ENCODE measurements at regions not wholly inside any gene's neighbourhood (a gene's known extent, or its start where the extent isn't known, plus 50 kb on each side); places are given as distances from the start of the nearest gene placed in this dataset.
"Not testable (repeated sequence)": the region's sequence is repeated elsewhere in the genome, so short reads cannot be mapped to it uniquely, and the experiment has no call there.

DNA sequence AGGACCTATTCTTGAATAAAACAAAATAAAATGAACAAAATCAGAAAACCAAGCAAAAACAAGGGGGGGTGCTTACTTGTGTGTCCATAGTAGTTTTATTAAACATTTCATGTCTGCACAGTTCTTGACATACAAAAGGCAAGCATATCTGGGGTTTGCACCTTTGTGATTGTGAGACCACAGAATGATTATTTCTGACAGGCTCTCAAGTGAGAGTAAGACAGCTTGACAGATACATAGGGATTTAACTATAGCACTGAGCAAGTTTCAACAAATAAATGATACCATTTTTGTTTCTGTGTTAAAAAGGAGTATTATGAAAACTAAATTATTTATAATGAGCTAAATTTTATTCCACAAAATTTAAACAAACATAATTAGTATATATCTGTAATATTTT lies 712.0 kb upstream of the PCDH10 start:
- intact Hi-C loops (cut with micrococcal nuclease) = no loop called here
- no peak for DNase-seq
- Histone ChIP-seq H4K20me1 (ENCODE audit: low read length) (no peaks in the 10 kb centered on the region), H2AFZ (ENCODE audit: low read length) (no peak overlapping the region), H3K79me2 (ENCODE audit: low read length) (no peaks in the 10 kb centered on the region), H3K27ac (ENCODE audit: low read length) (no peak overlapping the region), H3K36me3 (ENCODE audit: low read depth, low read length) (no peaks in the 10 kb centered on the region), H3K9me3 (ENCODE audit: low read length) (no peaks in the 10 kb centered on the region), H3K4me1 (ENCODE audit: insufficient read depth, low read length) (no peaks in the 10 kb centered on the region), H3K4me2 (ENCODE audit: low read length) (no peak overlapping the region), H3K9me2 (replicated peaks; ENCODE audit: low read length) (no peaks in the 10 kb centered on the region), H3K4me3 (ENCODE audit: low read length) (no peak overlapping the region), H3K9ac (ENCODE audit: low read length) (no peak overlapping the region), H3K27me3 (ENCODE audit: low read length) (no peaks in the 10 kb centered on the region), H3F3A (ENCODE audit: low read length, unreplicated experiment) (no peaks in the 10 kb centered on the region)
- ChIA-PET POLR2A (ENCODE audit: unreplicated experiment) (no interaction called here), CTCF (no interaction called here)
- no peak for ATAC-seq
- no TSS peak for BruUV-seq (replicated peaks)
- no peak for TF ChIP-seq EZH2 (IDR thresholded peaks at IDR 0.05; ENCODE audit: low read length, unreplicated experiment)
- TF ChIP-seq EZH2phosphoT487 (IDR thresholded peaks at IDR 0.05; ENCODE audit: borderline replicate concordance, low read length) = no peak
- TF ChIP-seq, protein P1, sequence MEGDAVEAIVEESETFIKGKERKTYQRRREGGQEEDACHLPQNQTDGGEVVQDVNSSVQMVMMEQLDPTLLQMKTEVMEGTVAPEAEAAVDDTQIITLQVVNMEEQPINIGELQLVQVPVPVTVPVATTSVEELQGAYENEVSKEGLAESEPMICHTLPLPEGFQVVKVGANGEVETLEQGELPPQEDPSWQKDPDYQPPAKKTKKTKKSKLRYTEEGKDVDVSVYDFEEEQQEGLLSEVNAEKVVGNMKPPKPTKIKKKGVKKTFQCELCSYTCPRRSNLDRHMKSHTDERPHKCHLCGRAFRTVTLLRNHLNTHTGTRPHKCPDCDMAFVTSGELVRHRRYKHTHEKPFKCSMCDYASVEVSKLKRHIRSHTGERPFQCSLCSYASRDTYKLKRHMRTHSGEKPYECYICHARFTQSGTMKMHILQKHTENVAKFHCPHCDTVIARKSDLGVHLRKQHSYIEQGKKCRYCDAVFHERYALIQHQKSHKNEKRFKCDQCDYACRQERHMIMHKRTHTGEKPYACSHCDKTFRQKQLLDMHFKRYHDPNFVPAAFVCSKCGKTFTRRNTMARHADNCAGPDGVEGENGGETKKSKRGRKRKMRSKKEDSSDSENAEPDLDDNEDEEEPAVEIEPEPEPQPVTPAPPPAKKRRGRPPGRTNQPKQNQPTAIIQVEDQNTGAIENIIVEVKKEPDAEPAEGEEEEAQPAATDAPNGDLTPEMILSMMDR (conservative IDR thresholded peaks at IDR 0.05; ENCODE audit: low read depth, low read length) = no peak

DNA sequence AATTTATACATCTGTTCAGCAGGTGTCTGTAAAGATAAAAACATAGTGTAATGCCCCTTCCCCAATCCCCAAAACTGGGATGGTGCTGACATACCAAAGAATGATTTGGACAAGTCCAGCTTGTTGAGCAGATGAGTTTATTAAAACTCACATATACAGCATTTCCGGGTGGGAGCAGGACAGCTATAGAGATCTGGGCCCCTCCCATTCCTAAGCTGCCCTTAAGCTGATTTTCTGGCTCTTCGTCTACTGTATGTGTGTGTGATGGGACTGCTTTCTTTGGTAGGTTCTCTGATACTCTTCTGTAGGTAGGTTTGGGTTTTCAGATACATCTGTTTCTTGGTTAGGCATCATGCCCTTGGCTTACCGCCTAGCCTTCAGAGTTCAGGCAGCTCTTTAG lies 703.7 kb upstream of the PCDH10 start:
- H3K36me3 ChIP-seq (ENCODE audit: low read depth, low read length) = no peaks in the 10 kb centered on the region
- no peak overlapping the region for H2AFZ ChIP-seq (ENCODE audit: low read length)
- no peaks in the 10 kb centered on the region for H3K4me1 ChIP-seq (ENCODE audit: insufficient read depth, low read length)
- ChIA-PET CTCF (no interaction called here), POLR2A (ENCODE audit: unreplicated experiment) (no interaction called here)
- H3K27ac ChIP-seq (ENCODE audit: low read length) = no peak overlapping the region
- no peak for DNase-seq
- no TSS peak for BruUV-seq (replicated peaks)
- H3K79me2 ChIP-seq (ENCODE audit: low read length) = no peaks in the 10 kb centered on the region
- H4K20me1 ChIP-seq (ENCODE audit: low read length) = no peaks in the 10 kb centered on the region
- H3K27me3 ChIP-seq (ENCODE audit: low read length) = no peaks in the 10 kb centered on the region
- H3K9me2 ChIP-seq (replicated peaks; ENCODE audit: low read length) = no peaks in the 10 kb centered on the region
- ATAC-seq = no peak
- no peaks in the 10 kb centered on the region for H3F3A ChIP-seq (ENCODE audit: low read length, unreplicated experiment)
- TF ChIP-seq EZH2 (IDR thresholded peaks at IDR 0.05; ENCODE audit: low read length, unreplicated experiment) (no peak), EZH2phosphoT487 (IDR thresholded peaks at IDR 0.05; ENCODE audit: borderline replicate concordance, low read length) (no peak)
- TF ChIP-seq, protein P1 (conservative IDR thresholded peaks at IDR 0.05; ENCODE audit: low read depth, low read length) = no peak
- no peak overlapping the region for H3K9ac ChIP-seq (ENCODE audit: low read length)
- H3K9me3 ChIP-seq (ENCODE audit: low read length) = no peaks in the 10 kb centered on the region
- intact Hi-C loops (cut with micrococcal nuclease) = no loop called here
- H3K4me2 ChIP-seq (ENCODE audit: low read length) = no peak overlapping the region
- no peak overlapping the region for H3K4me3 ChIP-seq (ENCODE audit: low read length)

DNA sequence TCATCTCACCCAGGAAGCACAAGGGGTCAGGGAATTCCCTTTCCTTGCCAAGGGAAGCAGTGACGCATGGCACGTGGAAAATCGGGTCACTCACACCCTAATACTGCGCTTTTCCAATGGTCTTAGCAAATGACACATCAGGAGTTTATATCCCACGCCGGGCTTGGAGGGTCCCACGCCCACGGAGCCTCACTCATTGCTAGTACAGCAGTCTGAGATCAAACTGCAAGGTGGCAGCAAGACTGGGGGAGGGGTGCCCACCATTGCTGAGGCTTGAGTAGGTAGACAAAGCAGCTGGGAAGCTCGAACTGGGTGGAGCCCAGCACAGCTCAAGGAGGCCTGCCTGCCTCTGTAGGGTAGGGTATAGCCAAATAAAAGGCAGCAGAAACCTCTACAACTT lies 691.1 kb upstream of the PCDH10 start:
- ATAC-seq; H4K20me1 ChIP-seq (ENCODE audit: low read length); H3F3A ChIP-seq (ENCODE audit: low read length, unreplicated experiment); H3K9me3 ChIP-seq (ENCODE audit: low read length); H3K4me1 ChIP-seq (ENCODE audit: insufficient read depth, low read length); BruUV-seq (replicated peaks); H3K4me3 ChIP-seq (ENCODE audit: low read length); H2AFZ ChIP-seq (ENCODE audit: low read length); H3K36me3 ChIP-seq (ENCODE audit: low read depth, low read length); H3K9me2 ChIP-seq (replicated peaks; ENCODE audit: low read length); H3K9ac ChIP-seq (ENCODE audit: low read length); DNase-seq; H3K27me3 ChIP-seq (ENCODE audit: low read length); H3K27ac ChIP-seq (ENCODE audit: low read length); H3K4me2 ChIP-seq (ENCODE audit: low read length); H3K79me2 ChIP-seq (ENCODE audit: low read length); CTCF ChIA-PET; intact Hi-C loops (cut with micrococcal nuclease); POLR2A ChIA-PET (ENCODE audit: unreplicated experiment): not testable (repeated sequence)
